Colonic mucosa (tissue), 4 donors: ENCODE measurements at regions not wholly inside any gene's neighbourhood (a gene's known extent, or its start where the extent isn't known, plus 50 kb on each side); places are given as distances from the start of the nearest gene placed in this dataset.

Source experiments
- DNase-seq: peaks from one replicate; pipeline ENCODE4 v3.0.0-alpha.2; 2020
- H3K27ac ChIP-seq: fragments of 200-600 bp; one replicate; pipeline ENCODE4 v1.8.0; 2021
- H3K27me3 ChIP-seq: fragments of 200-600 bp; one replicate; pipeline ENCODE4 v1.8.0; 2021
- H3K36me3 ChIP-seq: fragments of 200-600 bp; one replicate; pipeline ENCODE4 v1.8.0; 2021
- H3K4me1 ChIP-seq: fragments of 200-600 bp; one replicate; pipeline ENCODE4 v1.8.0; 2021; ENCODE audit warnings: mild to moderate bottlenecking
- H3K4me3 ChIP-seq: fragments of 200-600 bp; one replicate; pipeline ENCODE4 v1.8.0; 2021
- H3K9ac ChIP-seq, 2 donors: one replicate each; pipeline ENCODE4 v1.7.0; 2013; ENCODE audit warnings: control low read depth in 2 of 2, low read depth in 2 of 2, low read length in 2 of 2
- H3K9me3 ChIP-seq: fragments of 200-600 bp; one replicate; pipeline ENCODE4 v1.8.0; 2021
- CTCF ChIP-seq: fragments of 200-600 bp; IDR thresholded peaks from one replicate; pipeline ENCODE4 v1.8.0; 2022; ENCODE audit warnings: antibody characterized with exemption, mild to moderate bottlenecking
- intact Hi-C: fragments of 100-400 bp; cut with DNase I; formaldehyde crosslinking; loops from one replicate; pipeline ENCODE4 v1.14.1; 2022
- donor health status: healthy.
- donor health status: DM: no; HTN: no; CAD: no.
- donor health status: DM: no; HTN: no; CAD: no.

GRCh38 chr7:131110297-131111080 lies 217.2 kb upstream of the MKLN1 start:
- peak; percentile 32 for DNase-seq
- Histone ChIP-seq H3K4me1 (peaks cover 7% of the 10 kb centered on the region), H3K9ac (peak overlapping the region; percentile 69 to 91), H3K4me3 (peak overlapping the region; percentile 46), H3K27me3 (no peaks in the 10 kb centered on the region), H3K36me3 (no peaks in the 10 kb centered on the region), H3K27ac (peak overlapping the region; percentile 96), H3K9me3 (no peaks in the 10 kb centered on the region)
- TF ChIP-seq CTCF: no peak
- intact Hi-C loops: no loop called here

- peak; percentile 24 for DNase-seq
- intact Hi-C loops: no loop called here
- no peaks in the 10 kb centered on the region for H3K36me3 ChIP-seq
- H3K27me3 ChIP-seq: no peaks in the 10 kb centered on the region
- peak overlapping the region; percentile 96 for H3K27ac ChIP-seq
- no peak for TF ChIP-seq CTCF
- no peaks in the 10 kb centered on the region for H3K9me3 ChIP-seq
- peaks cover 7% of the 10 kb centered on the region for H3K4me1 ChIP-seq
- peak overlapping the region in 1 of 2 donors; percentile 69 for H3K9ac ChIP-seq
- peak overlapping the region; percentile 46 for H3K4me3 ChIP-seq
Observed at GRCh38 chr7:131111081-131111576, 216.5 kb upstream of the MKLN1 start.

- TF ChIP-seq CTCF: no peak
- no peak for DNase-seq
- no peak overlapping the region for H3K4me3 ChIP-seq
- H3K4me1 ChIP-seq: peaks cover 7% of the 10 kb centered on the region
- H3K9me3 ChIP-seq: no peaks in the 10 kb centered on the region
- H3K36me3 ChIP-seq: no peaks in the 10 kb centered on the region
- H3K27me3 ChIP-seq: no peaks in the 10 kb centered on the region
- H3K27ac ChIP-seq: no peak overlapping the region
- no peak overlapping the region for H3K9ac ChIP-seq
- intact Hi-C loops: no loop called here
Observed at GRCh38 chr7:131111792-131112191, 215.9 kb upstream of the MKLN1 start.

GRCh38 chr7:131112431-131112830 lies 215.2 kb upstream of the MKLN1 start:
- H3K36me3 ChIP-seq: no peaks in the 10 kb centered on the region
- no peak overlapping the region for H3K9ac ChIP-seq
- H3K9me3 ChIP-seq: no peaks in the 10 kb centered on the region
- H3K4me1 ChIP-seq: peaks cover 7% of the 10 kb centered on the region
- no peak overlapping the region for H3K4me3 ChIP-seq
- H3K27me3 ChIP-seq: no peaks in the 10 kb centered on the region
- no peak for TF ChIP-seq CTCF
- no peak overlapping the region for H3K27ac ChIP-seq
- intact Hi-C loops: no loop called here
- no peak for DNase-seq

- H3K27me3 ChIP-seq: no peaks in the 10 kb centered on the region
- H3K4me3 ChIP-seq: no peak overlapping the region
- no peak for TF ChIP-seq CTCF
- peaks cover 6% of the 10 kb centered on the region for H3K4me1 ChIP-seq
- H3K9me3 ChIP-seq: no peaks in the 10 kb centered on the region
- intact Hi-C loops: no loop called here
- no peaks in the 10 kb centered on the region for H3K36me3 ChIP-seq
- no peak overlapping the region for H3K9ac ChIP-seq
- no peak for DNase-seq
- H3K27ac ChIP-seq: no peak overlapping the region
Observed at GRCh38 chr7:131115340-131115739, 212.3 kb upstream of the MKLN1 start.
